Nephron progenitor cell (in vitro differentiated cells): ENCODE measurements at regions not wholly inside any gene's neighbourhood (a gene's known extent, or its start where the extent isn't known, plus 50 kb on each side); places are given as distances from the start of the nearest gene placed in this dataset.

Experiments
- DNase-seq: peaks from one replicate; pipeline ENCODE4 v3.0.0; 2021
- H3K27ac Mint-ChIP-seq: 2 replicates; pipeline ENCODE4 v1.8.0; 2021; ENCODE audit warnings: mild to moderate bottlenecking, moderate library complexity, mixed read lengths
- H3K27me3 Mint-ChIP-seq: 2 replicates; pipeline ENCODE4 v1.8.0; 2021; ENCODE audit warnings: mild to moderate bottlenecking, low read depth, mixed read lengths; ENCODE audit not compliant: poor library complexity
- H3K36me3 Mint-ChIP-seq: 2 replicates; pipeline ENCODE4 v1.8.0; 2021; ENCODE audit warnings: low read depth, mixed read lengths
- H3K4me1 Mint-ChIP-seq: 2 replicates; pipeline ENCODE4 v1.8.0; 2021; ENCODE audit warnings: mixed read lengths
- H3K4me3 Mint-ChIP-seq: 2 replicates; pipeline ENCODE4 v1.8.0; 2021; ENCODE audit warnings: mild to moderate bottlenecking, moderate library complexity, mixed read lengths
- H3K9me3 Mint-ChIP-seq: 2 replicates; pipeline ENCODE4 v1.8.0; 2021; ENCODE audit warnings: mild to moderate bottlenecking, moderate library complexity, mixed read lengths
- TF ChIP-seq, protein P1 (sequence below): fragments of 200-600 bp; sonication (generic); IDR thresholded peaks from 2 replicates; pipeline ENCODE4 v1.5.0; 2021; ENCODE audit warnings: antibody characterized with exemption

- no peak overlapping the region for H3K4me3 Mint-ChIP-seq
- H3K9me3 Mint-ChIP-seq = no peaks in the 10 kb centered on the region
- TF ChIP-seq, protein P1, sequence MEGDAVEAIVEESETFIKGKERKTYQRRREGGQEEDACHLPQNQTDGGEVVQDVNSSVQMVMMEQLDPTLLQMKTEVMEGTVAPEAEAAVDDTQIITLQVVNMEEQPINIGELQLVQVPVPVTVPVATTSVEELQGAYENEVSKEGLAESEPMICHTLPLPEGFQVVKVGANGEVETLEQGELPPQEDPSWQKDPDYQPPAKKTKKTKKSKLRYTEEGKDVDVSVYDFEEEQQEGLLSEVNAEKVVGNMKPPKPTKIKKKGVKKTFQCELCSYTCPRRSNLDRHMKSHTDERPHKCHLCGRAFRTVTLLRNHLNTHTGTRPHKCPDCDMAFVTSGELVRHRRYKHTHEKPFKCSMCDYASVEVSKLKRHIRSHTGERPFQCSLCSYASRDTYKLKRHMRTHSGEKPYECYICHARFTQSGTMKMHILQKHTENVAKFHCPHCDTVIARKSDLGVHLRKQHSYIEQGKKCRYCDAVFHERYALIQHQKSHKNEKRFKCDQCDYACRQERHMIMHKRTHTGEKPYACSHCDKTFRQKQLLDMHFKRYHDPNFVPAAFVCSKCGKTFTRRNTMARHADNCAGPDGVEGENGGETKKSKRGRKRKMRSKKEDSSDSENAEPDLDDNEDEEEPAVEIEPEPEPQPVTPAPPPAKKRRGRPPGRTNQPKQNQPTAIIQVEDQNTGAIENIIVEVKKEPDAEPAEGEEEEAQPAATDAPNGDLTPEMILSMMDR = no peak
- H3K27ac Mint-ChIP-seq = peak overlapping the region; percentile 14
- no peak for DNase-seq
- no peaks in the 10 kb centered on the region for H3K27me3 Mint-ChIP-seq
- no peaks in the 10 kb centered on the region for H3K36me3 Mint-ChIP-seq
- H3K4me1 Mint-ChIP-seq = peaks cover 21% of the 10 kb centered on the region
These were observed 55.5 kb downstream of the TPBG start for GRCh38 chr6:82419132-82419581.

GRCh38 chr6:82419859-82420258, 56.2 kb downstream of the TPBG start:
- H3K9me3 Mint-ChIP-seq = no peaks in the 10 kb centered on the region
- TF ChIP-seq, protein P1 = no peak
- no peak overlapping the region for H3K4me3 Mint-ChIP-seq
- no peaks in the 10 kb centered on the region for H3K36me3 Mint-ChIP-seq
- H3K4me1 Mint-ChIP-seq = peaks cover 26% of the 10 kb centered on the region
- no peak overlapping the region for H3K27ac Mint-ChIP-seq
- DNase-seq = no peak
- no peaks in the 10 kb centered on the region for H3K27me3 Mint-ChIP-seq

GRCh38 chr6:82430611-82431010, 67.0 kb downstream of the TPBG start:
- H3K27ac Mint-ChIP-seq = no peak overlapping the region
- peaks cover 22% of the 10 kb centered on the region for H3K4me1 Mint-ChIP-seq
- H3K27me3 Mint-ChIP-seq = peaks cover 10% of the 10 kb centered on the region
- no peaks in the 10 kb centered on the region for H3K36me3 Mint-ChIP-seq
- no peak for DNase-seq
- no peaks in the 10 kb centered on the region for H3K9me3 Mint-ChIP-seq
- H3K4me3 Mint-ChIP-seq = no peak overlapping the region
- TF ChIP-seq, protein P1 = no peak

GRCh38 chr6:82436740-82437139, 73.1 kb downstream of the TPBG start:
- DNase-seq = no peak
- Mint-ChIP-seq H3K4me3 (no peak overlapping the region), H3K27me3 (peaks cover 14% of the 10 kb centered on the region), H3K27ac (no peak overlapping the region), H3K36me3 (no peaks in the 10 kb centered on the region), H3K4me1 (no peaks in the 10 kb centered on the region), H3K9me3 (no peaks in the 10 kb centered on the region)
- TF ChIP-seq, protein P1 = no peak

GRCh38 chr6:82437701-82438100, 74.1 kb downstream of the TPBG start:
- no peak overlapping the region for H3K4me3 Mint-ChIP-seq
- TF ChIP-seq, protein P1 = no peak
- H3K36me3 Mint-ChIP-seq = no peaks in the 10 kb centered on the region
- no peaks in the 10 kb centered on the region for H3K9me3 Mint-ChIP-seq
- peaks cover 10% of the 10 kb centered on the region for H3K27me3 Mint-ChIP-seq
- H3K4me1 Mint-ChIP-seq = no peaks in the 10 kb centered on the region
- H3K27ac Mint-ChIP-seq = no peak overlapping the region
- DNase-seq = no peak

DNA sequence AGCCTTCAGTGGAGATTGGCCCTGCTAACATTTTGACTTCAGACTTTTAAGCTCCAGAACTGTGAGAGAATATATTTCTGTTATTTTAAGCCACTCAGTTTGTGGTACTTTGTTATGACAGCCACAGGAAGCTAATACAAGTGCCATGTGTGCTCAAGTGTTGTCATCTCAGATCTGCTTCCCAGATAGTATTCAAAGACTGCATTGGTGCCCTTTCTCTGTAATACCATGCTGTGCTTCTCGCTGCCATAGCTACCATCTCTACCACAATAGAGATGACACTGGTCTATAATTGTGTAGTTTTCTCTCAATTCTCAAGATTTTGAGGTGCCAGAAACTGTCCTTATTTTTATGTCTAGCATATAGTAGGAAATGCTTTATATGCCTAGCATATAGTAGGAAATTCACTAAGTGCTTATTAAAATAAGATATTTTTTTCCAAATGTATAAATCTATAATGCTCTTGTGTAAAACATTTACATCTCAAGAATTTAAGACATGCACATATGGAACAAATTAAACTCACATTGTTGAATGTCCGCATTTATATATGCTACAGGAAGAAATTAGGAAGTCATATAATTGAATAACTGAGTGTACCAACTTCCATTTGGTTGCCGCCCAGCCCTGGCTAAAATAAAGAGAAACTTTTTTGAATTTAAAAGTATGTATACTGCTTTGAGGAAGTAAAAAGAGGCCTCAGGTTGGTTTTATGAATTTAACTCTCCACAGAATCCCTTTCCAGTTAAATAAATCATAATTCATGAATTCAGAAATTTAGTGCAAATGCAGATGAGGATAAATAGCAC, 77.6 kb downstream of the TPBG start:
- no peaks in the 10 kb centered on the region for H3K9me3 Mint-ChIP-seq
- peaks cover 7% of the 10 kb centered on the region for H3K27me3 Mint-ChIP-seq
- no peak overlapping the region for H3K4me3 Mint-ChIP-seq
- H3K36me3 Mint-ChIP-seq = no peaks in the 10 kb centered on the region
- H3K27ac Mint-ChIP-seq = no peak overlapping the region
- TF ChIP-seq, protein P1 = no peak
- no peaks in the 10 kb centered on the region for H3K4me1 Mint-ChIP-seq
- DNase-seq = no peak
